ENCODE measurements at regions not wholly inside any gene's neighbourhood (a gene's known extent, or its start where the extent isn't known, plus 50 kb on each side); places are given as distances from the start of the nearest gene placed in this dataset.

- TF ChIP-seq MAX (IDR thresholded peaks at IDR 0.05; ENCODE audit: low read depth) (no peak), YY1 (IDR thresholded peaks at IDR 0.05; ENCODE audit: low read depth) (no peak), RXRA (IDR thresholded peaks at IDR 0.05; ENCODE audit: borderline replicate concordance, low read depth) (no peak)
Measured at GRCh38 chr4:92060333-92060732, 243.4 kb upstream of the GRID2 start.

Measured in SK-N-SH (cell line).